Parathyroid adenoma (tissue), 2 donors: ENCODE measurements at regions not wholly inside any gene's neighbourhood (a gene's known extent, or its start where the extent isn't known, plus 50 kb on each side); places are given as distances from the start of the nearest gene placed in this dataset.

ENCODE experiments used
- H2AFZ ChIP-seq: fragments of 300-600 bp; sonication (generic); one replicate; pipeline ENCODE4 v1.7.0; 2017; ENCODE audit warnings: antibody characterized with exemption, mild to moderate bottlenecking
- H3K27ac ChIP-seq: fragments of 300-600 bp; sonication (generic); one replicate; pipeline ENCODE4 v1.7.0; 2017
- H3K27me3 ChIP-seq: fragments of 300-600 bp; sonication (generic); one replicate; pipeline ENCODE4 v1.7.0; 2017; ENCODE audit warnings: low read length; ENCODE audit not compliant: control insufficient read depth, insufficient read depth
- H3K36me3 ChIP-seq: fragments of 300-600 bp; sonication (generic); one replicate; pipeline ENCODE4 v1.7.0; 2017; ENCODE audit warnings: low read length; ENCODE audit not compliant: control insufficient read depth, insufficient read depth
- H3K4me1 ChIP-seq: fragments of 300-600 bp; sonication (generic); one replicate; pipeline ENCODE4 v1.7.0; 2017; ENCODE audit warnings: control low read depth
- H3K4me2 ChIP-seq: fragments of 300-600 bp; sonication (generic); one replicate; pipeline ENCODE4 v1.7.0; 2017; ENCODE audit warnings: low read length
- H3K4me3 ChIP-seq: fragments of 300-600 bp; sonication (generic); one replicate; pipeline ENCODE4 v1.7.0; 2017; ENCODE audit warnings: low read depth, low read length
- H3K79me2 ChIP-seq: fragments of 300-600 bp; sonication (generic); one replicate; pipeline ENCODE4 v1.7.0; 2017; ENCODE audit warnings: control low read depth
- H3K9ac ChIP-seq: fragments of 300-600 bp; sonication (generic); one replicate; pipeline ENCODE4 v1.7.0; 2017; ENCODE audit warnings: mild to moderate bottlenecking
- H3K9me3 ChIP-seq: fragments of 300-600 bp; sonication (generic); one replicate; pipeline ENCODE4 v1.7.0; 2017; ENCODE audit warnings: low read length; ENCODE audit not compliant: control insufficient read depth
- CTCF ChIP-seq: fragments of 300-600 bp; sonication (generic); IDR thresholded peaks from one replicate; pipeline ENCODE4 v1.7.0; 2017; ENCODE audit warnings: antibody characterized with exemption, mild to moderate bottlenecking
- donor health status: primary hyperparathyroidism.

DNA sequence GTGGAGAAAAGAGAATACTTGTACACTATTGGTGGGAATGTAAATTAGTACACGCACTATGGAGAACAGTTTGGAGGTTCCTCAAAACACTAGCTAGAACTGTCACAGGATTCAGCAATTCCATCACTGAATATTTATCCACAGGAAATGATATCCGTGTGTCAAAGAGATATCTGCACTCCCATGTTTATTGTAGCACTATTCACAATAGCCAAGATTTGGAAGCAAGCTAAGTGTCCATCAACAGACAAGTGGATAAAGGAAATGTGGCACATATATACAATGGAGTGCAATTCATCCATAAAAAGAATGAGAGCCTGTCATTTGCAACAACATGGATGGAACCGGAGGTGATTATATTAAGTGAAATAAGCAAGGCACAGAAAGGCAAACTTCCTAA lies 428.5 kb downstream of the CCDC91 start:
- Histone ChIP-seq H3K36me3 (no peaks in the 10 kb centered on the region), H3K4me1 (no peaks in the 10 kb centered on the region), H3K27me3 (no peaks in the 10 kb centered on the region), H3K27ac (no peak overlapping the region), H3K4me3 (no peak overlapping the region), H3K9me3 (no peaks in the 10 kb centered on the region), H2AFZ (no peak overlapping the region), H3K4me2 (no peak overlapping the region), H3K79me2 (no peaks in the 10 kb centered on the region), H3K9ac (no peak overlapping the region)
- TF ChIP-seq CTCF = no peak

DNA sequence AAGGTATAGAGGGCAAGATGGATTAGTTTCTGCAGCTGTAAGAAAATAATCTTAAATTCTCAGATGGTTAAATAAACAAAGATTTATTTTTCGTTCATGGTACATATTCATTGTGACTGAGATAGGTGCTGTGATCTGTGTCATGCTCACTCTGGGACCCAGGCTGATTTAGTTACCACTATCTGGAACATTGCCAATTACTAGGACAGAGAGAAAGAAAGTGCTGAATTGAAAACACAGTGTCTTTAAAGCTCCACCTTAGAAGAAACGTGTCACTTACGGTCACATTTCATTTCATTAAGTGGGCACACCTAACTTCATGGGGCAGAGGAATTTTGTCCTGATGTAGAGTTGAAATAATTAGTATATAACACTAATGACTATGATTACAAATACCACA lies 430.0 kb downstream of the CCDC91 start:
- no peak overlapping the region for H2AFZ ChIP-seq
- TF ChIP-seq CTCF = no peak
- no peaks in the 10 kb centered on the region for H3K36me3 ChIP-seq
- no peak overlapping the region for H3K9ac ChIP-seq
- H3K9me3 ChIP-seq = no peaks in the 10 kb centered on the region
- H3K27me3 ChIP-seq = no peaks in the 10 kb centered on the region
- H3K4me2 ChIP-seq = no peak overlapping the region
- H3K27ac ChIP-seq = no peak overlapping the region
- no peaks in the 10 kb centered on the region for H3K79me2 ChIP-seq
- H3K4me1 ChIP-seq = no peaks in the 10 kb centered on the region
- no peak overlapping the region for H3K4me3 ChIP-seq

DNA sequence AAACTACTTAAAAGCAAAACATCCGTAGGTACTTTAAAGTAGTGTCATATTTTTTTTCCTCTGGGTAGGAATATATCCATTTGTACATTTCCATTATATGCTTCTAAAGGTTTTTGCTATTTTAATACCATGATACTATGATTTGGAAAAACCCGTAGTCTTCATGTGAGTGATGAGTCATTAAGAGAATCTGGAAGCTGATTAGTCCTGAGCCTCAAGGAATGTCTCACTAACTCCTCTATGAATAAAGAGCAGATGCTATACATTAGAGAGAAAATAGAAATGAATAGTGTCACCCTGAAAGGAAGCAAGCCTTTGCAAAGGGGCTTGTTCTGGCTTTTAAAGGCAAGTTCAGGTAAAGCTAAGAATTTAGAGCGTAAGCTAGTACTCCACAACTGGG lies 432.1 kb downstream of the CCDC91 start:
- H3K4me1 ChIP-seq = no peaks in the 10 kb centered on the region
- no peak overlapping the region for H2AFZ ChIP-seq
- no peak overlapping the region for H3K4me3 ChIP-seq
- H3K9ac ChIP-seq = no peak overlapping the region
- TF ChIP-seq CTCF = no peak
- no peaks in the 10 kb centered on the region for H3K79me2 ChIP-seq
- no peaks in the 10 kb centered on the region for H3K9me3 ChIP-seq
- no peak overlapping the region for H3K27ac ChIP-seq
- H3K4me2 ChIP-seq = no peak overlapping the region
- H3K27me3 ChIP-seq = no peaks in the 10 kb centered on the region
- no peaks in the 10 kb centered on the region for H3K36me3 ChIP-seq

DNA sequence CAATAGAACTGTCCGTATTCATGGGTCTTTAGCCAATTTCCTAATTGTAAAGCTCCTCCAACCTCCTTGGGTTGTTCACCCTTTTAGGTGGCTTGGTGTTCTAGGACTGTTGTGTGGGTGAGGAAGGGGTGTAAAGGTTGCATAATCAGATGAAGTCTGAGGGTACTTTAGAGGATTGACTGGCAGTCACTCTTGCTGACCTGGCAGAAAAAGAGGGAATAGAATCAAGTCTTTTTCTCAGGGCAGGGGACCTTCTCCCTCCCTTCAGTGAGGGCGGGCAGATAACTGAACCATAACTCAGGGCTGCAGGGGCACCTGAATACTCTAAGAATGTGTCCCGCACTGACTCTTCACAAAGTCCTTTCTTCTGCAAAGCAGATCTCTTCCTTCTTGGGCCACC lies 436.2 kb downstream of the CCDC91 start:
- Histone ChIP-seq H3K9ac (no peak overlapping the region), H3K27ac (no peak overlapping the region), H3K9me3 (no peaks in the 10 kb centered on the region), H2AFZ (no peak overlapping the region), H3K79me2 (no peaks in the 10 kb centered on the region), H3K4me1 (no peaks in the 10 kb centered on the region), H3K4me2 (no peak overlapping the region), H3K4me3 (no peak overlapping the region), H3K36me3 (no peaks in the 10 kb centered on the region), H3K27me3 (no peaks in the 10 kb centered on the region)
- no peak for TF ChIP-seq CTCF

GRCh38 chr12:28629691-28630090 lies 439.4 kb downstream of the CCDC91 start:
- H3K27ac ChIP-seq = no peak overlapping the region
- H3K9ac ChIP-seq = no peak overlapping the region
- TF ChIP-seq CTCF = no peak
- no peak overlapping the region for H2AFZ ChIP-seq
- H3K4me3 ChIP-seq = no peak overlapping the region
- no peaks in the 10 kb centered on the region for H3K79me2 ChIP-seq
- H3K27me3 ChIP-seq = no peaks in the 10 kb centered on the region
- no peaks in the 10 kb centered on the region for H3K9me3 ChIP-seq
- H3K4me2 ChIP-seq = no peak overlapping the region
- no peaks in the 10 kb centered on the region for H3K4me1 ChIP-seq
- no peaks in the 10 kb centered on the region for H3K36me3 ChIP-seq
